ENCODE measurements at regions not wholly inside any gene's neighbourhood (a gene's known extent, or its start where the extent isn't known, plus 50 kb on each side); places are given as distances from the start of the nearest gene placed in this dataset.

GRCh38 chr3:103968751-103969150 lies 1398.0 kb upstream of the ALCAM start:
- no peak for TF ChIP-seq POLR2A (IDR thresholded peaks at IDR 0.05; ENCODE audit: extremely low read depth, insufficient read length)
- TF ChIP-seq, protein P1, sequence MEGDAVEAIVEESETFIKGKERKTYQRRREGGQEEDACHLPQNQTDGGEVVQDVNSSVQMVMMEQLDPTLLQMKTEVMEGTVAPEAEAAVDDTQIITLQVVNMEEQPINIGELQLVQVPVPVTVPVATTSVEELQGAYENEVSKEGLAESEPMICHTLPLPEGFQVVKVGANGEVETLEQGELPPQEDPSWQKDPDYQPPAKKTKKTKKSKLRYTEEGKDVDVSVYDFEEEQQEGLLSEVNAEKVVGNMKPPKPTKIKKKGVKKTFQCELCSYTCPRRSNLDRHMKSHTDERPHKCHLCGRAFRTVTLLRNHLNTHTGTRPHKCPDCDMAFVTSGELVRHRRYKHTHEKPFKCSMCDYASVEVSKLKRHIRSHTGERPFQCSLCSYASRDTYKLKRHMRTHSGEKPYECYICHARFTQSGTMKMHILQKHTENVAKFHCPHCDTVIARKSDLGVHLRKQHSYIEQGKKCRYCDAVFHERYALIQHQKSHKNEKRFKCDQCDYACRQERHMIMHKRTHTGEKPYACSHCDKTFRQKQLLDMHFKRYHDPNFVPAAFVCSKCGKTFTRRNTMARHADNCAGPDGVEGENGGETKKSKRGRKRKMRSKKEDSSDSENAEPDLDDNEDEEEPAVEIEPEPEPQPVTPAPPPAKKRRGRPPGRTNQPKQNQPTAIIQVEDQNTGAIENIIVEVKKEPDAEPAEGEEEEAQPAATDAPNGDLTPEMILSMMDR (IDR thresholded peaks at IDR 0.05; ENCODE audit: low read depth, low read length) = no peak
- TF ChIP-seq, protein P2, sequence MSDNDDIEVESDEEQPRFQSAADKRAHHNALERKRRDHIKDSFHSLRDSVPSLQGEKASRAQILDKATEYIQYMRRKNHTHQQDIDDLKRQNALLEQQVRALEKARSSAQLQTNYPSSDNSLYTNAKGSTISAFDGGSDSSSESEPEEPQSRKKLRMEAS (IDR thresholded peaks at IDR 0.05; ENCODE audit: low read depth, low read length) = no peak

Measured in NB4 (cell line).